ENCODE measurements at regions not wholly inside any gene's neighbourhood (a gene's known extent, or its start where the extent isn't known, plus 50 kb on each side); places are given as distances from the start of the nearest gene placed in this dataset.

DNA sequence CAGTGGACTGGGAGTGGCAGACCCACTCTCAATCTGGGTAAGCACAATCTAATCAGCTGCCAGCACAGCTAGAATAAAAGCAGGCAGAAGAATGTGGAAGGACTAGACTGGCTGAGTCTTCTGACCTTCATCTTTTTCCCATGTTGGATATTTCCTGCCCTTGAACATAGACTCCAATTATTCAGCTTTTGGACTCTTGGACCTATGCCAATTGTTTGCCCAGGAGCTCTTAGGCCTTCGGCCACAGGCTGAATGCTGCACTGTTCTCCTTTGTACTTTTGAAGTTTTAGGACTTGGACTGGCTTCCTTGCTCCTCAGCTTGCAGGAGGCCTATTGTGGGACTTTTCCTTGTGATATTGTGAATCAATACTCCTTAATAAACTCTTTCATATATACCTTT is 477.7 kb upstream of the ZNF385D start:
- TF ChIP-seq, protein P1, sequence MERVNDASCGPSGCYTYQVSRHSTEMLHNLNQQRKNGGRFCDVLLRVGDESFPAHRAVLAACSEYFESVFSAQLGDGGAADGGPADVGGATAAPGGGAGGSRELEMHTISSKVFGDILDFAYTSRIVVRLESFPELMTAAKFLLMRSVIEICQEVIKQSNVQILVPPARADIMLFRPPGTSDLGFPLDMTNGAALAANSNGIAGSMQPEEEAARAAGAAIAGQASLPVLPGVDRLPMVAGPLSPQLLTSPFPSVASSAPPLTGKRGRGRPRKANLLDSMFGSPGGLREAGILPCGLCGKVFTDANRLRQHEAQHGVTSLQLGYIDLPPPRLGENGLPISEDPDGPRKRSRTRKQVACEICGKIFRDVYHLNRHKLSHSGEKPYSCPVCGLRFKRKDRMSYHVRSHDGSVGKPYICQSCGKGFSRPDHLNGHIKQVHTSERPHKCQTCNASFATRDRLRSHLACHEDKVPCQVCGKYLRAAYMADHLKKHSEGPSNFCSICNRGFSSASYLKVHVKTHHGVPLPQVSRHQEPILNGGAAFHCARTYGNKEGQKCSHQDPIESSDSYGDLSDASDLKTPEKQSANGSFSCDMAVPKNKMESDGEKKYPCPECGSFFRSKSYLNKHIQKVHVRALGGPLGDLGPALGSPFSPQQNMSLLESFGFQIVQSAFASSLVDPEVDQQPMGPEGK (CRISPR knock-in tag; IDR thresholded peaks at IDR 0.05; ENCODE audit: borderline replicate concordance): no peak
- TF ChIP-seq ARNTL (CRISPR knock-in tag; IDR thresholded peaks at IDR 0.05; ENCODE audit: borderline replicate concordance, low read depth): no peak
- no peak for TF ChIP-seq TOX (CRISPR knock-in tag; IDR thresholded peaks at IDR 0.05; ENCODE audit: borderline replicate concordance)
- no peak for TF ChIP-seq CREB5 (CRISPR knock-in tag; IDR thresholded peaks at IDR 0.05; ENCODE audit: low read depth)
- no peak for TF ChIP-seq ZNF70 (CRISPR knock-in tag; IDR thresholded peaks at IDR 0.05)
- TF ChIP-seq ZNF8 (CRISPR knock-in tag; IDR thresholded peaks at IDR 0.05): no peak
- no peak for TF ChIP-seq RARB (CRISPR knock-in tag; IDR thresholded peaks at IDR 0.05)
- TF ChIP-seq GLIS3 (CRISPR knock-in tag; IDR thresholded peaks at IDR 0.05): no peak

Measured in SK-N-SH treated with all-trans-retinoic acid at 6 μM for 48 hours (cell line).